SK-N-SH (cell line): ENCODE measurements at regions not wholly inside any gene's neighbourhood (a gene's known extent, or its start where the extent isn't known, plus 50 kb on each side); places are given as distances from the start of the nearest gene placed in this dataset.

Experiments used
- CTCF ChIA-PET: fragments of 300-600, 350-600 bp; formaldehyde crosslinking; extraction: SDS; loops from one replicate; lab custom pipeline; 2021; lab: Yijun Ruan, JAX
- POLR2A ChIA-PET: fragments of 350-600 bp; sonication (Branson Sonifier 250); formaldehyde crosslinking; extraction: SDS; loops from one replicate; lab custom pipeline; 2020; ENCODE audit warnings: antibody characterized with exemption, inconsistent platforms; lab: Yijun Ruan, JAX
- DNase-seq: peaks from one replicate; pipeline ENCODE4 v3.0.0; 2012
- H2AFZ ChIP-seq: fragments of 200-600 bp; sonication (generic); 2 replicates; pipeline ENCODE4 v1.8.1; 2016; ENCODE audit warnings: antibody characterized with exemption, mild to moderate bottlenecking, low read depth
- H3F3A ChIP-seq: fragments of 200-600 bp; sonication (generic); replicated peaks from 2 replicates; pipeline ENCODE3; 2016; ENCODE audit warnings: antibody characterized with exemption, mild to moderate bottlenecking; ENCODE audit not compliant: insufficient read depth
- H3K27ac ChIP-seq, 2 experiments: fragments of 200-500 bp in 1 of 2; fragments of 200-600 bp in 1 of 2; sonication (Bioruptor generic) in 1 of 2; sonication (generic), shearing (Covaris generic) in 1 of 2; 2 replicates each; pipeline versions ENCODE4 v1.5.1 to v1.6.1; 2014 to 2016; ENCODE audit warnings: low read depth in 2 of 2, inconsistent platforms in 1 of 2, low read length in 1 of 2, mild to moderate bottlenecking in 1 of 2, mixed read lengths in 1 of 2
- H3K27me3 ChIP-seq: fragments of 200-600 bp; sonication (generic), shearing (Covaris generic); 2 replicates; pipeline ENCODE4 v1.6.1; 2016; ENCODE audit warnings: mixed run types; ENCODE audit not compliant: insufficient read depth
- H3K36me3 ChIP-seq, 2 experiments: fragments of 200-500 bp in 1 of 2; fragments of 200-600 bp in 1 of 2; sonication (Bioruptor generic) in 1 of 2; sonication (generic) in 1 of 2; replicated peaks in 1 of 2; 2 replicates each; pipeline versions ENCODE3 to v1.5.1; 2014 to 2016; ENCODE audit warnings: low read length in 1 of 2, mild to moderate bottlenecking in 1 of 2; ENCODE audit not compliant: insufficient read depth in 2 of 2, control insufficient read depth in 1 of 2
- H3K4me1 ChIP-seq, 2 experiments: fragments of 200-500 bp in 1 of 2; fragments of 200-600 bp in 1 of 2; sonication (Bioruptor generic) in 1 of 2; sonication (generic), shearing (Covaris generic) in 1 of 2; 2 replicates each; pipeline versions ENCODE4 v1.5.1 to v1.6.1; 2014 to 2016; ENCODE audit warnings: low read depth in 1 of 2, low read length in 1 of 2, mixed run types in 1 of 2; ENCODE audit not compliant: insufficient read depth in 2 of 2, control insufficient read depth in 1 of 2
- H3K4me2 ChIP-seq: fragments of 200-600 bp; sonication (generic), shearing (Covaris generic); 2 replicates; pipeline ENCODE4 v1.6.1; 2017; ENCODE audit warnings: mixed run types
- H3K4me3 ChIP-seq, 2 experiments: fragments of 200-500 bp in 1 of 2; fragments of 200-600 bp in 1 of 2; sonication (Bioruptor generic) in 1 of 2; sonication (generic), shearing (Covaris generic) in 1 of 2; 2 replicates each; pipeline versions ENCODE4 v1.5.1 to v1.8.1; 2014 to 2016; ENCODE audit warnings: low read depth in 2 of 2, inconsistent platforms in 1 of 2, low read length in 1 of 2, mild to moderate bottlenecking in 1 of 2, mixed read lengths in 1 of 2, moderate library complexity in 1 of 2
- H3K79me2 ChIP-seq: fragments of 200-600 bp; sonication (generic); 2 replicates; pipeline ENCODE4 v1.8.1; 2017; ENCODE audit warnings: mild to moderate bottlenecking; ENCODE audit not compliant: insufficient read depth
- H3K9ac ChIP-seq: fragments of 200-600 bp; sonication (generic); 2 replicates; pipeline ENCODE4 v1.6.1; 2017; ENCODE audit warnings: mixed run types
- H3K9me2 ChIP-seq: fragments of 200-600 bp; sonication (generic); 2 replicates; pipeline ENCODE4 v1.6.1; 2017; ENCODE audit warnings: mixed run types
- H3K9me3 ChIP-seq: fragments of 200-600 bp; sonication (generic); 2 replicates; pipeline ENCODE4 v1.6.1; 2017; ENCODE audit warnings: mixed run types, mild to moderate bottlenecking, moderate library complexity
- H4K20me1 ChIP-seq: fragments of 200-600 bp; sonication (generic); 2 replicates; pipeline ENCODE4 v1.6.1; 2017; ENCODE audit warnings: mild to moderate bottlenecking, mixed run types; ENCODE audit not compliant: insufficient read depth
- CHD2 ChIP-seq: fragments of 150-350 bp; IDR thresholded peaks from 2 replicates; pipeline ENCODE4 v1.6.1; 2018; ENCODE audit warnings: low read length; ENCODE audit not compliant: partially characterized antibody
- FOSL2 ChIP-seq: IDR thresholded peaks from 2 replicates; pipeline ENCODE4 v1.4.0; 2012; ENCODE audit warnings: low read depth, mild to moderate bottlenecking, moderate library complexity, borderline replicate concordance
- FOXJ3 ChIP-seq: sonication (generic); formaldehyde crosslinking; IDR thresholded peaks from 2 replicates; pipeline ENCODE4 v1.5.1; 2020; ENCODE audit warnings: mild to moderate bottlenecking, missing genetic modification reagents
- FOXM1 ChIP-seq: IDR thresholded peaks from 2 replicates; pipeline ENCODE4 v1.4.0; 2012; ENCODE audit warnings: low read depth, mild to moderate bottlenecking
- GABPA ChIP-seq: IDR thresholded peaks from 2 replicates; pipeline ENCODE4 v1.4.0; 2012; ENCODE audit warnings: low read depth, mild to moderate bottlenecking
- JUND ChIP-seq: IDR thresholded peaks from 2 replicates; pipeline ENCODE4 v1.4.0; 2012
- MAX ChIP-seq: IDR thresholded peaks from 2 replicates; pipeline ENCODE4 v1.4.0; 2012; ENCODE audit warnings: low read depth
- RCOR1 ChIP-seq: fragments of 150-350 bp; IDR thresholded peaks from 2 replicates; pipeline ENCODE4 v1.6.1; 2017; ENCODE audit warnings: antibody characterized with exemption, low read length
- REST ChIP-seq: IDR thresholded peaks from 2 replicates; pipeline ENCODE4 v1.6.1; 2012; ENCODE audit warnings: mild to moderate bottlenecking, low read depth, low read length, moderate library complexity
- RFX5 ChIP-seq: IDR thresholded peaks from 2 replicates; pipeline ENCODE4 v1.6.1; 2012; ENCODE audit warnings: mild to moderate bottlenecking, improper control_type of control experiment, low read length
- RXRA ChIP-seq: IDR thresholded peaks from 2 replicates; pipeline ENCODE4 v1.4.0; 2012; ENCODE audit warnings: low read depth, mild to moderate bottlenecking, borderline replicate concordance
- SIN3A ChIP-seq: IDR thresholded peaks from 2 replicates; pipeline ENCODE4 v1.6.1; 2012; ENCODE audit warnings: low read depth, mild to moderate bottlenecking, low read length, moderate library complexity, borderline replicate concordance
- SMC3 ChIP-seq: IDR thresholded peaks from 2 replicates; pipeline ENCODE4 v1.6.1; 2012; ENCODE audit warnings: low read depth, low read length, improper control_type of control experiment
- TAF1 ChIP-seq: IDR thresholded peaks from 2 replicates; pipeline ENCODE4 v1.6.1; 2012; ENCODE audit warnings: low read depth, mild to moderate bottlenecking, low read length, moderate library complexity, borderline replicate concordance
- TCF12 ChIP-seq: IDR thresholded peaks from 2 replicates; pipeline ENCODE4 v1.4.0; 2012
- TEAD4 ChIP-seq: IDR thresholded peaks from 2 replicates; pipeline ENCODE4 v1.4.0; 2012; ENCODE audit warnings: mild to moderate bottlenecking, borderline replicate concordance; ENCODE audit not compliant: insufficient read depth
- USF2 ChIP-seq: fragments of 150-350 bp; IDR thresholded peaks from 2 replicates; pipeline ENCODE4 v1.6.1; 2017; ENCODE audit warnings: antibody characterized with exemption, low read length, low read depth, borderline replicate concordance
- YY1 ChIP-seq: IDR thresholded peaks from 2 replicates; pipeline ENCODE4 v1.4.0; 2012; ENCODE audit warnings: low read depth, mild to moderate bottlenecking
- ZBTB33 ChIP-seq: IDR thresholded peaks from 2 replicates; pipeline ENCODE4 v1.4.0; 2012; ENCODE audit warnings: low read depth, borderline replicate concordance
- WGBS: methylation state at CpG from one replicate; pipeline ENCODE4 v1.1.6; 2017; ENCODE audit warnings: low lambda C conversion rate; 5-methylcytosine and 5-hydroxymethylcytosine counted together

- no peak for TF ChIP-seq REST
- no peak for TF ChIP-seq RXRA
- TF ChIP-seq TCF12, result no peak
- TF ChIP-seq USF2, result no peak
- no peak for TF ChIP-seq JUND
- TF ChIP-seq SIN3A, result no peak
- no peak for TF ChIP-seq TEAD4
Observed at GRCh38 chr18:76136701-76137100, 358.3 kb downstream of the ZNF516 start (continued).

GRCh38 chr18:76134628-76135027, 360.4 kb downstream of the ZNF516 start:
- H2AFZ ChIP-seq, result no peak overlapping the region
- ChIA-PET POLR2A (no interaction called here), CTCF (no interaction called here)
- 0% methylated on average over 1 of the region's 1 CpG for WGBS
- H3F3A ChIP-seq, result no peaks in the 10 kb centered on the region
- no peaks in the 10 kb centered on the region for H3K4me1 ChIP-seq
- no peaks in the 10 kb centered on the region for H4K20me1 ChIP-seq
- H3K4me3 ChIP-seq, result no peak overlapping the region
- H3K27ac ChIP-seq, result no peak overlapping the region
- no peaks in the 10 kb centered on the region for H3K9me3 ChIP-seq
- no peaks in the 10 kb centered on the region for H3K36me3 ChIP-seq
- no peak overlapping the region for H3K9ac ChIP-seq
- DNase-seq, result no peak
- H3K27me3 ChIP-seq, result no peaks in the 10 kb centered on the region
- H3K79me2 ChIP-seq, result no peaks in the 10 kb centered on the region
- H3K4me2 ChIP-seq, result no peak overlapping the region
- H3K9me2 ChIP-seq, result no peaks in the 10 kb centered on the region
- TF ChIP-seq RFX5 (no peak), FOXM1 (no peak), FOXJ3 (no peak), FOSL2 (no peak), YY1 (no peak), REST (no peak), TAF1 (no peak), SMC3 (no peak), MAX (no peak), CHD2 (no peak), ZBTB33 (no peak), TCF12 (no peak), GABPA (no peak), RCOR1 (no peak), USF2 (no peak)
